Neural cell (in vitro differentiated cells): ENCODE measurements at regions not wholly inside any gene's neighbourhood (a gene's known extent, or its start where the extent isn't known, plus 50 kb on each side); places are given as distances from the start of the nearest gene placed in this dataset.

Source experiments
- H2AFZ ChIP-seq: fragments of 200-600, 300-800 bp; sonication (generic), shearing (Covaris generic); 2 replicates; pipeline ENCODE4 v1.6.0; 2014; ENCODE audit warnings: low read depth, mild to moderate bottlenecking, antibody characterized with exemption, low read length, moderate library complexity
- H3F3A ChIP-seq: fragments of 200-600 bp; shearing (Covaris generic); 2 replicates; pipeline ENCODE4 v1.6.1; 2016; ENCODE audit warnings: mild to moderate bottlenecking, moderate library complexity, mixed read lengths, antibody characterized with exemption, low read length; ENCODE audit not compliant: insufficient read depth, poor library complexity, severe bottlenecking
- H3K27ac ChIP-seq: fragments of 200-600, 300-800 bp; sonication (generic), shearing (Covaris generic); 2 replicates; pipeline ENCODE4 v1.5.1; 2014; ENCODE audit warnings: mild to moderate bottlenecking, low read length, moderate library complexity
- H3K27me3 ChIP-seq: fragments of 300-800, 200-600 bp; sonication (generic), shearing (Covaris generic); 2 replicates; pipeline ENCODE4 v1.6.0; 2014; ENCODE audit warnings: mild to moderate bottlenecking, low read depth, low read length, moderate library complexity; ENCODE audit not compliant: insufficient read depth
- H3K36me3 ChIP-seq: fragments of 300-800, 200-600 bp; sonication (generic), shearing (Covaris generic); 2 replicates; pipeline ENCODE4 v1.5.1; 2014; ENCODE audit warnings: mild to moderate bottlenecking, antibody characterized with exemption, low read length, moderate library complexity; ENCODE audit not compliant: insufficient read depth
- H3K4me2 ChIP-seq: fragments of 300-800, 200-600 bp; sonication (generic), shearing (Covaris generic); 2 replicates; pipeline ENCODE4 v1.6.0; 2014; ENCODE audit warnings: mild to moderate bottlenecking, low read length
- H3K4me3 ChIP-seq: fragments of 300-800, 200-600 bp; sonication (generic), shearing (Covaris generic); 2 replicates; pipeline ENCODE4 v1.5.1; 2014; ENCODE audit warnings: mild to moderate bottlenecking, low read length, moderate library complexity
- H3K79me2 ChIP-seq: fragments of 200-600 bp; shearing (Covaris generic); replicated peaks from 2 replicates; pipeline ENCODE4 v1.6.0; 2014; ENCODE audit warnings: mild to moderate bottlenecking, low read length, moderate library complexity; ENCODE audit not compliant: insufficient read depth
- H3K9ac ChIP-seq: fragments of 300-800, 200-600 bp; sonication (generic), shearing (Covaris generic); 2 replicates; pipeline ENCODE4 v1.6.1; 2016; ENCODE audit warnings: mild to moderate bottlenecking, low read length, mixed read lengths
- H3K9me2 ChIP-seq: fragments of 200-600 bp; shearing (Covaris generic); 2 replicates; pipeline ENCODE4 v1.6.1; 2016; ENCODE audit warnings: mild to moderate bottlenecking, low read length, mixed read lengths; ENCODE audit not compliant: insufficient read depth
- H3K9me3 ChIP-seq: fragments of 200-600, 300-800 bp; sonication (generic), shearing (Covaris generic); 2 replicates; pipeline ENCODE4 v1.6.1; 2016; ENCODE audit warnings: mild to moderate bottlenecking, mixed run types, low read length, moderate library complexity, mixed read lengths
- H4K20me1 ChIP-seq: fragments of 200-600 bp; shearing (Covaris generic); 2 replicates; pipeline ENCODE4 v1.6.1; 2016; ENCODE audit warnings: mild to moderate bottlenecking, mixed run types; ENCODE audit not compliant: insufficient read depth
- EP300 ChIP-seq: fragments of 450-650 bp; conservative IDR thresholded peaks from 2 replicates; pipeline ENCODE4 v1.6.1; 2014; ENCODE audit warnings: antibody characterized with exemption, mild to moderate bottlenecking, moderate library complexity; ENCODE audit not compliant: poor library complexity, severe bottlenecking
- EZH2 ChIP-seq: fragments of 200-600, 300-800 bp; shearing (Covaris generic), sonication (generic); IDR thresholded peaks from 2 replicates; pipeline ENCODE4 v1.6.1; 2014; ENCODE audit warnings: antibody characterized with exemption, low read length, borderline replicate concordance, mild to moderate bottlenecking; ENCODE audit not compliant: insufficient read depth, poor library complexity, severe bottlenecking
- MXI1 ChIP-seq: fragments of 450-650 bp; conservative IDR thresholded peaks from 2 replicates; pipeline ENCODE4 v1.6.1; 2014; ENCODE audit warnings: antibody characterized with exemption, mild to moderate bottlenecking; ENCODE audit not compliant: poor library complexity, severe bottlenecking
- POLR2AphosphoS5 ChIP-seq: IDR thresholded peaks from 2 replicates; pipeline ENCODE4 v1.6.1; 2012
- RAD21 ChIP-seq: fragments of 450-650 bp; conservative IDR thresholded peaks from 2 replicates; pipeline ENCODE4 v1.6.1; 2014; ENCODE audit warnings: antibody characterized with exemption, mild to moderate bottlenecking, moderate library complexity
- SMC3 ChIP-seq: fragments of 450-650 bp; conservative IDR thresholded peaks from 2 replicates; pipeline ENCODE4 v1.6.1; 2014; ENCODE audit warnings: antibody characterized with exemption, mild to moderate bottlenecking, moderate library complexity; ENCODE audit not compliant: poor library complexity
- TAF1 ChIP-seq: IDR thresholded peaks from 2 replicates; pipeline ENCODE4 v1.6.1; 2012; ENCODE audit warnings: low read depth
- TF ChIP-seq, protein P1 (sequence below): IDR thresholded peaks from 2 replicates; pipeline ENCODE4 v1.6.1; 2012; ENCODE audit warnings: borderline replicate concordance
- TF ChIP-seq, protein P2 (sequence below): fragments of 450-650 bp; IDR thresholded peaks from 2 replicates; pipeline ENCODE4 v1.5.1; 2014; ENCODE audit warnings: antibody characterized with exemption, mild to moderate bottlenecking, moderate library complexity; ENCODE audit not compliant: poor library complexity, severe bottlenecking

DNA sequence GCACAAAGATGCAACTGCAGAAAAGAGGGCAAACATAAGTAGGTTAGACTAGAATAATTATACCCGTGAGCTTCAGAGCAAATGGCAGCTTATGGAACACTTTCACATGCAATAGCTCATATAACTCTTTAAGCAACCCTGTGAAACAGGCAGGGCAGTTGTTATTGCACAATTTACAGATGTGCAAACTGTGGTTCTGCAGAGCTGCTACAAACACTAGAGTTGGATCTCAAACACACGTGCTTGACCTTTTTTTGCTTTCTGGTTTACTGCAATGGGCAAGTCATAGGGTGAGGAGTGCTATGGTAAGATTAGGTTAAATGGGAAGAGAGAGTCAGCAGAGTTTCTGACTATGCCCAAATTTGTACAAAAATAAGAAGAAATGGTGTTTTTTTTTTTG, 610.8 kb downstream of the GATA3 start:
- Histone ChIP-seq H3K27me3 (no peaks in the 10 kb centered on the region), H3K36me3 (no peaks in the 10 kb centered on the region), H2AFZ (no peak overlapping the region), H3K9me2 (no peaks in the 10 kb centered on the region), H3K4me2 (no peak overlapping the region), H3K27ac (no peak overlapping the region), H3K9me3 (no peaks in the 10 kb centered on the region), H3K9ac (no peak overlapping the region), H4K20me1 (no peaks in the 10 kb centered on the region), H3K4me3 (no peak overlapping the region), H3F3A (no peaks in the 10 kb centered on the region), H3K79me2 (no peaks in the 10 kb centered on the region)
- TF ChIP-seq, protein P1, sequence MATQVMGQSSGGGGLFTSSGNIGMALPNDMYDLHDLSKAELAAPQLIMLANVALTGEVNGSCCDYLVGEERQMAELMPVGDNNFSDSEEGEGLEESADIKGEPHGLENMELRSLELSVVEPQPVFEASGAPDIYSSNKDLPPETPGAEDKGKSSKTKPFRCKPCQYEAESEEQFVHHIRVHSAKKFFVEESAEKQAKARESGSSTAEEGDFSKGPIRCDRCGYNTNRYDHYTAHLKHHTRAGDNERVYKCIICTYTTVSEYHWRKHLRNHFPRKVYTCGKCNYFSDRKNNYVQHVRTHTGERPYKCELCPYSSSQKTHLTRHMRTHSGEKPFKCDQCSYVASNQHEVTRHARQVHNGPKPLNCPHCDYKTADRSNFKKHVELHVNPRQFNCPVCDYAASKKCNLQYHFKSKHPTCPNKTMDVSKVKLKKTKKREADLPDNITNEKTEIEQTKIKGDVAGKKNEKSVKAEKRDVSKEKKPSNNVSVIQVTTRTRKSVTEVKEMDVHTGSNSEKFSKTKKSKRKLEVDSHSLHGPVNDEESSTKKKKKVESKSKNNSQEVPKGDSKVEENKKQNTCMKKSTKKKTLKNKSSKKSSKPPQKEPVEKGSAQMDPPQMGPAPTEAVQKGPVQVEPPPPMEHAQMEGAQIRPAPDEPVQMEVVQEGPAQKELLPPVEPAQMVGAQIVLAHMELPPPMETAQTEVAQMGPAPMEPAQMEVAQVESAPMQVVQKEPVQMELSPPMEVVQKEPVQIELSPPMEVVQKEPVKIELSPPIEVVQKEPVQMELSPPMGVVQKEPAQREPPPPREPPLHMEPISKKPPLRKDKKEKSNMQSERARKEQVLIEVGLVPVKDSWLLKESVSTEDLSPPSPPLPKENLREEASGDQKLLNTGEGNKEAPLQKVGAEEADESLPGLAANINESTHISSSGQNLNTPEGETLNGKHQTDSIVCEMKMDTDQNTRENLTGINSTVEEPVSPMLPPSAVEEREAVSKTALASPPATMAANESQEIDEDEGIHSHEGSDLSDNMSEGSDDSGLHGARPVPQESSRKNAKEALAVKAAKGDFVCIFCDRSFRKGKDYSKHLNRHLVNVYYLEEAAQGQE, result no peak
- TF ChIP-seq SMC3 (no peak), EZH2 (no peak), EP300 (no peak), TAF1 (no peak), MXI1 (no peak), RAD21 (no peak), POLR2AphosphoS5 (no peak)
- TF ChIP-seq, protein P2, sequence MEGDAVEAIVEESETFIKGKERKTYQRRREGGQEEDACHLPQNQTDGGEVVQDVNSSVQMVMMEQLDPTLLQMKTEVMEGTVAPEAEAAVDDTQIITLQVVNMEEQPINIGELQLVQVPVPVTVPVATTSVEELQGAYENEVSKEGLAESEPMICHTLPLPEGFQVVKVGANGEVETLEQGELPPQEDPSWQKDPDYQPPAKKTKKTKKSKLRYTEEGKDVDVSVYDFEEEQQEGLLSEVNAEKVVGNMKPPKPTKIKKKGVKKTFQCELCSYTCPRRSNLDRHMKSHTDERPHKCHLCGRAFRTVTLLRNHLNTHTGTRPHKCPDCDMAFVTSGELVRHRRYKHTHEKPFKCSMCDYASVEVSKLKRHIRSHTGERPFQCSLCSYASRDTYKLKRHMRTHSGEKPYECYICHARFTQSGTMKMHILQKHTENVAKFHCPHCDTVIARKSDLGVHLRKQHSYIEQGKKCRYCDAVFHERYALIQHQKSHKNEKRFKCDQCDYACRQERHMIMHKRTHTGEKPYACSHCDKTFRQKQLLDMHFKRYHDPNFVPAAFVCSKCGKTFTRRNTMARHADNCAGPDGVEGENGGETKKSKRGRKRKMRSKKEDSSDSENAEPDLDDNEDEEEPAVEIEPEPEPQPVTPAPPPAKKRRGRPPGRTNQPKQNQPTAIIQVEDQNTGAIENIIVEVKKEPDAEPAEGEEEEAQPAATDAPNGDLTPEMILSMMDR, result no peak

DNA sequence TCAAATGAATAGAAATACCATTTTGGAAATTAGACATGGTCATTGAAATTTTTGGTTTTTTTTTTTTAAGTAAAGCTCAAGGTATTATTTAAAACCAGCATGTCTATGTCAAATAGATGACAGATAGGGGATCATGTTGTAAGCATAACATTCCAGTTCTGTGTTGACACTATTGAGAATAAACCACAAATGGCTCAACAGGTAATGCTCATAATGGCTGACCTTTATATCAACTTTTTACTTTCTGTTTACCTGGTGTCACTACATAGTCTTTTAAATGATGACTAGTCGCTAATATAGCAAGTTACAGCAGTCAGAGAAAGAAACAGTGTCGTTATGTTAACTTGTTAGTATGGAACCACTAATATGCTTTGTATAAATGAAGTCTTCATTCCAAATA, 616.0 kb downstream of the GATA3 start:
- H3K9me3 ChIP-seq, result no peaks in the 10 kb centered on the region
- H3K4me3 ChIP-seq, result no peak overlapping the region
- H3K27me3 ChIP-seq, result no peaks in the 10 kb centered on the region
- H4K20me1 ChIP-seq, result no peaks in the 10 kb centered on the region
- no peak overlapping the region for H3K4me2 ChIP-seq
- no peaks in the 10 kb centered on the region for H3K9me2 ChIP-seq
- no peaks in the 10 kb centered on the region for H3K36me3 ChIP-seq
- H3K79me2 ChIP-seq, result no peaks in the 10 kb centered on the region
- H2AFZ ChIP-seq, result no peak overlapping the region
- no peak for TF ChIP-seq RAD21
- TF ChIP-seq, protein P2, result no peak
- TF ChIP-seq MXI1, result no peak
- TF ChIP-seq SMC3, result no peak
- no peak for TF ChIP-seq TAF1
- TF ChIP-seq EZH2, result no peak
- TF ChIP-seq POLR2AphosphoS5, result no peak
- TF ChIP-seq, protein P1, result no peak
- no peak for TF ChIP-seq EP300
- no peak overlapping the region for H3K9ac ChIP-seq
- H3K27ac ChIP-seq, result no peak overlapping the region
- H3F3A ChIP-seq, result no peaks in the 10 kb centered on the region
